NOMO-1 treated with dmso at 0.1 percent for 144 hours (cell line): ENCODE measurements at regions not wholly inside any gene's neighbourhood (a gene's known extent, or its start where the extent isn't known, plus 50 kb on each side); places are given as distances from the start of the nearest gene placed in this dataset.
"Not testable (repeated sequence)": the region's sequence is repeated elsewhere in the genome, so short reads cannot be mapped to it uniquely, and the experiment has no call there.

Experiments used
- DNase-seq: peaks from one replicate; lab custom pipeline; 2025; ENCODE audit not compliant: unreplicated experiment; lab: John Stamatoyannopoulos, UW

DNA sequence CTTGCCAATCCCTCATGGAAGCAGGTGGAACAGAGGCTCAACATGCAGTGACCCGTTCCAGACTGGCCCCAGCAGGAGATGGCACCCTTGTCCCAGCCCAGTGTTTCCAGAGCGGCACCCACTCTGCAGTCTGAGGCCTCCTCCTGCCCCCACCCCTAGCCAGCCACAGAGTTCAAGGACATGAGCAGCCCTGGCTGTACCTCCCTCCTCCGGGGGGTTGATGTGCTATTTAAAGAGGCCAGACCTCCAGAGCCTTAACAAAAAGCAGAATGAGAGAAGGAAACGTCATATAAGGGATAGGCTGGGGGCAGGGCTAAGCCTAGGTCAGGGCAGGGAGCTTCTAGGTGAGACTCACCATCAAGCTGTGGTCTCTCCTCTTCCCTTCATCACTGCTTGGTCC lies 115.7 kb upstream of the NANOS1 start:
- DNase-seq = no peak

DNA sequence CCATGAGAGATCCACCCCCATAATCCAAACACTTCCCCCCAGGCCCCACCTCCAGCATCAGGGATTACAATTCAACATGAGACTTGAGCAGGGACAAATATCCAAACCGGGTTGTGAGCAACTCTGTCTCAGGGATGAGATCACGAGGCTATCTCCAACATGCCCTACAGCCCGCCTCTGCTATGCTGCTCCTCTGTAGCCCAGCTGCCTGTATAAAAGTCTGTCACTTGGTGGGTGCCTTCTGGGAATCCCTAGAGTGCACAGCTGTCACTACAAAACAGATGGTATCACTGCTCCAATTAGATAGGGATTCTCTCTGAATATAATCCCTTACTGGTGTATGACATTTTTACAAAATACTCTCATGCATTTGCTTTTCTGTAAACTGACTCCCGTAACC lies 114.9 kb upstream of the NANOS1 start:
- DNase-seq = no peak

DNA sequence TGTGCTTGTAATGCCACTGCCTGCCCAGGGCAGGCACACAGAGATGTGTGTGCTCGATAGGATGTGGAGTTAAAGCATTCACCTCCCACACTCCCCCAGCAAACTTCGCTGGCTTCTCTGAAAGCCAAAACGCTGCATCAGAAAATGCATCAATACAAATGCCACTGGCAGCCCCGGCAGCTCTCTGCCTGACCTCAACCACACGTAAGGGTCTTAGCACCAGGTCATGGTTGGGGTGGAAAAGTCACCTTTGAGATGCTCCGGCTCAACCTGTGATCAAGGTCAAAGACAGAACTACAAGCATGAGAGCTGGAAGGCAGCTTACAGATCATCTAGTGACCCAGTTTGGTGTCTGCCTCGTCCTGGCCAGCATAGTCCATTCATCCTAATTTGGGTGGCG lies 114.4 kb upstream of the NANOS1 start:
- no peak for DNase-seq

DNA sequence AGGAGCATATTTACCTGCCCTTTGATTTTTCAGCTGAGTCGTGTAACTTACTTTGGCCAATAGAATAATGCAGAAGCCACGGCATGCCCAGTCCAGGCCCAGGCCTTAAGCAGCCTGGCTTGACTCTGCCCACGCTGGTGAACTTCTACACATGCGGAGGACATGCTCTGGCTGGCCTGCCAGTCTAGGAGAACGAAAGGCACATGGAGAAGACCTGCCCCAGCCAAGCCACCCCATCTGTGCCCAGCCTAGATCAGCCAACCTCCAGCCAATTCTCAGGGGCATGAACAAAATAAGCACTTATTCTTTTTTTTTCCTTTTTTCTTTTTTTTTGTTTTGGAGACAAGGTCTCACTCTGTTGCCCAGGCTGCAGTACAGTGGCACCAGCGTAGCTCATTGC lies 112.7 kb upstream of the NANOS1 start:
- DNase-seq = no peak

DNA sequence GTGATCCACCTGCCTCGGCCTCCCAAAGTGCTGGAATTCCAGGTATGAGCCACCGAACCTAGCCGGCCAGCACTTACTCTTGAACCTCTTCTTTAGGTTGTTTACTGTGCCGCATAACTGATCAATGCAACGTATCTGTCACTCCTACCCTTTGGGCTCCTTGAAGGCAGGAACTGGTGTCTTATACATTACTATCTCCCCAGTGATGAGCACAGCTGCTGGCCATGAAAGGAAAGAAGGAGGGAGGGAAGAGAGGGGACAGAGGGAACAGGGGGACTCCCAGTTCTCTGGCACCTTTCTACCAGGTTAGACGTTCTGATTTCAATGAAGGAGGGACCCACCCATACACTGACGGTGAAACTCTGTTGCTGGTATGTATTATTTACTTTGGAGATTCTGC lies 111.8 kb upstream of the NANOS1 start:
- DNase-seq = no peak

DNA sequence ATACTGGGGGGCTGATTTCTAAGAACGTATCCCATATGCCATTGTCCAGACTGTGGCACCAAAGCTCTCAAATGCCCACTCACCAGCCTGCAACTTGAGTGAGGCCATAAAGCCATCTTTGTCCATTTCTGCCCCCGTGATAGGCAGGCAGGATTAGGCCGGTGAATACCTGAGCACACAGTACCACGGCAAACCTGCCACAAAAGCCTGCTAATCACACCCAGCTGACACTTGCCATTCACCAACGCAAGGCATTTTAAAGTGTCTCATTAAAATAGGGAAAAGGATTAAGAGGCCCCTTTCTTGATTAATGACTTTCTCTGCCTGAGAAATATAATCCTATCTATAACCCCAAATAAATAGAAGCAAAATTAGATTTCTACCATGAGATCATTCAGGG lies 111.4 kb upstream of the NANOS1 start:
- DNase-seq = no peak

DNA sequence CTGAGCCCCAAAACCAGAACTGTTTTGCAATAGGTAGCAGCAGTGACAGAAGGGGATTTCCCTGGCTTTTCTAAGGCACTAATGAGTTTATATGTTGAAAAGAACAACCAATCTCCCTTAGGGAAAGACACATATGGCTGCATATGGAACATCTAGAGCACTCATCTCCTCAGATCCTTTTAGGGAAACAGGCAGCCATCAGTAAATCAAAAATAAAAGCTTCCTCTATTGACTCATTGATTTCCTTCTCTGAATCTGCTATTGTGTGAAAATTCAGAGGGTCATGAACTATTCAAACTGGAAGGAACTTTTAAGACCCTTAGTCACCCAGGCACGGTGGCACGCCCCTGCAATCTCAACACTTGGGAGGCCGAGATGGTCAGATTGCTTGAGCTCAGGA lies 110.9 kb upstream of the NANOS1 start:
- no peak for DNase-seq

DNA sequence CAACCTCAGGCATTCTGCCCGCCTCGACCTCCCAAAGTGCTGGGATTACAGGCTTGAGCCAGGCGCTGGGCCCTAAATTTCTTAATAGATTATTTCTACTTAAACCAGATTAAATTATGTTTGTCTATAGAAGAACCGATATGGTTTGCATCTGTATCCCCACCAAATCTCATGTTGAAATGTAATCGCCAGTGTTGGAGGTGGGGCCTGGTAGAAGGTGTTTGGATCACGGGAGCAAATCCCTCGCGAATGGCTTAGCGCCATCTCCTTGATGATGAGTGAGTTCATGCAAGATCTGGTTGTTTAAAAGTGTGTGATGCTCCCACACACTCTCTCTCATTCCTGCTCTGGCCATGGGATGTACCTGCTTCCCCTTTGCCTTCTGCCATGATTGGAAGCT lies 109.3 kb upstream of the NANOS1 start:
- no peak for DNase-seq

DNA sequence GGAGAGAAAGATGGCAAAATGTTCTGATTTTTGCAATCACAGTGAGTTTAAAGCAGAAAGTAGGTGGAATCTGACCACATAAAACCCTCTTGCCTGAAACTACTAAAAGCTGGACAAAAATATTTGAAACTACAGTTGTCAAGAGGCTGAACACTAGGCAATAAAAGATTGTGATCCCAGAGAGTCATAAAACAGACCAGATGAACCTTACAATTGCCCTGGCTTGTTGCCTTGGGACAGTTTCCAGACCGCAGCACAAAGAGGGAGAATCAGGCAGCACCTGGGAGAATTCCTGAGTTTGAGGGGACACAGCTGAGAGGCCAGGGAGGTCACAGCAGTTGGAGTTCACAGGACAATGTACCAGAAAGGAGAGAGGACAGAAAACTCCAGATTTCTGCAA lies 107.3 kb upstream of the NANOS1 start:
- DNase-seq = no peak

DNA sequence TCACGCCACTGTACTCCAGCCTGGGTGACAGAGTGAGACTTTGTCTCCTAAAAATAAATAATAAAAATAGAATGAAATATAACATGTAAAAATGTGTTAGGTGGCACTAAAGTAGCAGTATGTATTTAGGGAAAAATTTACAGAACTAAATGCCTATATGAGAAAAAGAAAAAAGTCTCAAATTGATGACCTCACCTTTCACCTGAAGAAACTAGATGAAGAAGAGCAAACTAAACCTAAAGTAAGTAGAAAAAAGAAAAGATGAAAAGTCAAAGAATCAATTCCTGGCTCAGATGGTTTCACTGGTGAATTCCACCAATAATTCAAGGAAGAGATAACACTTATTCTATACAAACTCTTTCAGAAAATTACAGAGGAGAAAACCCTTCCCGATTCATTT lies 106.5 kb upstream of the NANOS1 start:
- no peak for DNase-seq

DNA sequence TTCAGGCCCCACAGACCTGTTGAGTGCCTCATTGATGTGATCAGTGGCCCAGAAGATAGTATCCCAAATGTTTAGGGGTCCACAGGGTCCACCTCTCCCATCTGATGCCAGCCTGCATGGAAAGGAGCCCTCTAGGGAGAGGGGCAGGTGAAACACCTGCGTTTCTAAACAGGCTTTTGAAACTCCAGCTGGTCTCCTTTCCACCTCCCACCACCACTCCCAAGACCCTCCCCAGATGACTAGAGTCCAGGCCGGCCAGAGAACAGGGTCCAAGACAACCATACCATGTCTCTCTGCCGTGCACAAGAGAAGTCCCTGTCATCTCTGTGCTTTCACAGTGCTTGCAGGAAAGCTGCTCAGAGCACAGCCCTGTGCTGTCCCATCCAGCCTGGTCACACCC lies 105.0 kb upstream of the NANOS1 start:
- DNase-seq = no peak

DNA sequence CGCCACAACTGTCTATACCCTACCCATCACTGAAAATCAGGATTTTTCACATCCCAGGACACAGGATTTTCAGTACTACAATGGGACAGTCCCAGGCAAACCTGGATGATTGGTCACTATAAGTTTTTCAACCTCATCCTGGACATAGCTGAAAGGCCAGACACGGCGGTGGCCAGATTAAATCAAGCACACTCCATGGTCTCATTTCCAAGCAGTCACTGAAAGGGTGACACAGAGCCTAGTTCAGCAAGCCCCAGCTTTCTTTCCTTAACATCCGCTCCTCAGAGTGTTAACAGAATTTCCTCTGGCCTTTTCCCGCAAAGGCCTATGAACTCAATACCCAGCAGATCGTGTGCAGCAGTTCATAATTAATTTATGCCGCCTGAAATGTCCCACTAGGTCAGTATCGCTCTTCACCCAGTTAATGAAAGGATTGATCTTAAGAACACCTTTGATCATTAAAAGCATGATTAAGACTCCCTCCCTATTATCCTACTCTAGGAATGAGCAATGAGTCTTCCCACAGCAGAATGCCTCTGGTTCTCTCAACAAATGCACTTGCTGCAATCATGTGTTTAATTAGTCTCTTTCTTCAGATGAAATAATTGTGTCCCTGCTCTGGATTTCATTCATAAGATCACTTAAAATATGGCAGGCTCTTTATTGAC lies 104.0 kb upstream of the NANOS1 start:
- no peak for DNase-seq

DNA sequence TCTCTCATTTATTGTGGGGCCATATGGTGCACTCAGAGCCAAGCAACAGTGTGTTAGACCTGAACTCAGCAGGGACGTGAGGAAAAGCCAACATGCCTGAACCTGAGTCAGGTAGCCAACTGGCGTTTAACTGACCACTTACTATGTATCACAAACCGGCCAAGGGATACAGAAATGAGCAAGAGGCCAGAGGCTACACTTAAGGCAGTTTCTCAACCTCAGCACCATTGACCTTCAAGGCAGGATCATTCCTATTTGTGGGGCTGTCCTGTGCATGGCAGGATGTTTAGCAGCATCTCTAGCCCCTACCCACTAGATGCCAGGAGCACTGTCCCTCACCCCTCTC lies 103.5 kb upstream of the NANOS1 start:
- DNase-seq = no peak

DNA sequence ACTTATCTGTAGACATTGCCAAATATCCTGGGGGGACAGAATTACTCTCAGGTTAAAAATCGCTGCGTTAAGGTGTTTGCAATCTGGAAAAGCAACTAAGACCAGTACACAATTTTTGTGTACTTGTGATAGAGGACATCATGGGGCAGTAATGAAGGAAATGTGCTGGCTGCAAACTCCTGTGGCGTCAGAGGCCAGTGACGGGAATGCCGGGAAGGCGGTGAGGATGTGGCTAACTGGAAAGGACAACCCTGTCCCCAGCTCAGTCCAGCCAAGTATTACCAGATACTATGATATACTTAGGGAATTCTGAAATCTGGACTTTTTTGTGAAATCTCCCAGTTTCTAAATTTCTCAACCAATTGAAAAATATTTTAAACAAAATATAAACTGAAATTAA lies 103.1 kb upstream of the NANOS1 start:
- no peak for DNase-seq

DNA sequence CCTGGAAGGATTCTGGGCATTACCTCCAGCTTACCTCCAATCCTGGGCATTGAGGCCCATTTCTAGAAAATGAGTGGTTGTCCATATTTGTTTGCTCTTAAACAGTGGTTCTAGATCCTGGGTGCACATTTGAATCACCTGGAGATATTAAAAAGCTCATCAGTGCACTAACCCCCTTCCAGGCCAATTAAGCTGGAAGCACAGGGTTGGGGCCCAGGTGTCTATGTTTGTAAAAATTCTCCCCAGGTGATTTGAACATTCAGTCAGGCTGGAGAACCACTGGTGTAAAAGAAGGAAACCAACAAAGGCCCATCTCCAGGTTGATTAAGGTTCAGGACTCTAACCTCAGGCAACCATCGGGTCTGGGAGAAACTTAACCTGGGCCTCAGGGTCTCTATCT lies 102.6 kb upstream of the NANOS1 start:
- DNase-seq = no peak

DNA sequence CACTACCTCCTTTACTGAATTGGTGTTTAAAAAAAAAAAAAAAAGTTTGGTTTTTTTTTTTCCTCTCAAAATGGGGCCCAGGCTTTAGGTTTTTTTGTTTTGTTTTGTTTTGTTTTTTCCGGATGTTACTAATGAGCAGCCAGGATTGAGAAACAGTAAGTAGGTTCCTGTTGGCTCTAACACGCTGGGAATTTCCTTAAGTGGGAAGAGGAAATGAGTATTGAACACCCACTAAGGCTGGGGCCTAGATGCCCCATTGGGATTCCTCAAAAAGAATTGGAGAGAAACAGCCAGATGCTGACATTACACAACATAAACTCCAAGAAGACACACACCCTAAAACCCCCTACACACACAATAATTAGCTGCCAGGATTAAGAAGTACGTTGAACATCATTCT lies 102.2 kb upstream of the NANOS1 start:
- DNase-seq = no peak

DNA sequence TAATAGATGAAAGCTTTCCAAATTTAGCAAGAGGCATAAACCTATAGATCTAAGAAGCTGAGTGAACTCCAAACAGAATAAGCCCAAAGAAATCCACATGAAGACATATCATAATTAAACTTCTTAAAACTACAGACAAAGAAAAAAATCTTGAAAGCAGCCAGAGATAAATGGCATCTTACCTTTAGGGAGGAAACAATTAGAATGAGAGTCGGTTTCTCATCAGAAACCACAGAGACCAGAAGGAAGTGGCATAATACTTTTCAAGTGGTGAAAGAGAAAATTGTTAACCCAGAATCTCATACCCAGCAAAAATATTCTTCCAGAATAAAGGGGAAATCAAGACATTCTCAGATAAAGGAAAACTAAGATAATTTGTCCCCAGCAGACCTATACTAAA lies 98.9 kb upstream of the NANOS1 start:
- DNase-seq = no peak

DNA sequence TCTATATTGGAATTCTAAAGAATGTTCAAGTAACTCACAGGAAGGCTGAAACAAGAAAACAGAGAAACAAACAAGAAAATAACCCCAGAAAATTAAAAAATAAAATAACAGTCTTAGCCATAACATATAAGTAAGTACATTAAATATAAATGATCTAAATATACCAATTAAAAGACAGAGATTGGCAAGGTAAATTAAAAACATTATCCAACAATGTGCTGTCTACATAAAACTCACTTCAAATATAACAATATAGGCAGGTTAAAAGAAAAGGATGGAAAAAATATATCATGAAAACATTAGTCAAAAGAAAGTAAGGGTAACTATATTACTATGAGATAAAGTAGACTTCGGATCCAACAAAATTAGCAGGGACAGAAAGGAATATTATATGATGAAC lies 98.1 kb upstream of the NANOS1 start:
- DNase-seq = no peak

DNA sequence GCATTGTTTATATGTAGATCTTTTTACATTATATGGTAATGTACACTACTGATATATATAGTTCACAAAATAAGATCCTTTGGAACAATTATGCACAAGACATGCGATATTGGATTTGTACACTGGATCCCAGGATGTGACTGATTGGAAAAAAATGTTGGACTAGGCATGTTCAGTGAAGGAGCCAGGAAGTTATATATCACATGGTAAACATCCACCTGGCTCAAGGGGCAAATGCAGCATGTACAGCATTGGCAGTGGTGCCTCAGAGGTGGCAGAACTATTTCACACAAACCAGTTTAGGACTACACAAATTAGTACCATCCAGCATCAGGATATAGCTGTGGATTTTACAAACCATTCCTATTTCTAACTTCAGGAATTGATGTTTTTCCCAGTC lies 97.4 kb upstream of the NANOS1 start:
- DNase-seq = not testable (repeated sequence)

DNA sequence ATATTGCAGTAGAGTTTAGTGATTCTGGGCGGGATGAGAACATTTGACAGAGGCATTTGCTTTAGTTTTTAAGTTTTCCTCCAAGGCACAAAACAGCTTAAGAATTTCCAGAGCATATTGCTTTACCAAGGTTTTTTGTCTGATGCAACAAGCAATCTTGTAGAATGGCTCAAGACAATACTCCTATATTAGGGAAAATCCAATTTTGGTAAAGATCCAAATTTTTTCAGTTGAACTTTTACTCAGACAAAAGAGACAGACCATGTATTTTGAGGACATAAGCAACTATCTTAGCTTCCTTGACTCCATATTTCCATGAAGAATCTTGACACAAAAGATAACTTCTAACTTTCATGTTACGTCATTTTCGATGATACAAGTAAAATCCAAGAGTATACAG lies 92.3 kb upstream of the NANOS1 start:
- DNase-seq = no peak

DNA sequence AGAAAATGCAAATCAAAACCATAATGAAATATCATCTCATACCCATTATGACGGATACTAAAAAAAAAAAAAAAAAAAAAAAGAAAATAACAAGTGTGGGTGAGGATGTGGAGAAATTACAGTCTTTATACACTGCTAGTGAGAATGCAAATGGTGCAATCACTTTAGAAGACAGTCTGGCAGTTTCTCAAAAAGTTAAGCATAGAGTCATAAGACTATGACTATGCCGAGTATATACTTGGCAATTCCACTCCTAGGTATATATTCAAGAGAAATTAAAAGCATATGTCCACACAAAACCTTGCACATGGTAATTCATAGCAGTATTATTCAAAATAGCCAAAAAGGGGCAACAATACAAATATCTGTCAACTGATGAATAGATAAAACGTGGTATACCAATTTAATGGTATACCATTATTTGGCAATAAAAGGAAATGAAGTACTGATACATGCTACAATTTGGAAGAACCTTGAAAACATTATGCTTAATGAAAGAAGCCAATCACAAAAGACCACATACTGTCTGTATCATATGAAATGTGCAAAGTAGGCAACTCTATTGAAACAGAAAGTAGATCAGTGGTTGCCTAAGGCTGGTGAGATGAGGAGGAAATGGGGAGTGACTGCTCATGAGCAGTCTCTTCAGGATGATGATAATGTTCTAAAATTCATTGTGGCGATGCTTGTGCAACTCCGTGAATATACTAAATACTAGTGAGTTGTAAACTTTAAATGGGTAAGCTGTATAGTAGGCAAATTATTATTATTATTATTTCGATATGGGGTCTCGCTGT lies 90.1 kb upstream of the NANOS1 start:
- DNase-seq = no peak

DNA sequence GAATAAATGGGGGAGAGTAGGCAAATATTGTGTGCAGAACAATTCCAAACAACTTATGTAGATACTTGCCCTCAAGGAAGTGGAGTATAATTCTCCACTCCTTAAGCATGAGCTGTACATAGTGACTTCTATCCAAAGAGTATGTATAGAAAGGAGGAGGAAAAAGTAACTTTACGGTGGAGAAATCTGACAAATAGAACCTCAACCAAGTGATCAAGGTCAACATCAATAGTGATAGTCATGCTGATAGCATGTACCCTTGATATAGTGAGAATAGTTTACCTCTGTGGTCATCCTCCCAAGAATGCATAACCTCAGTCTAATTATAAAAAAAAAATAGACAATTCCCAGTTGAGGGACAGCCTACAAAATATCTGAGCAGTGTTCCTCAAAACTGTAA lies 89.1 kb upstream of the NANOS1 start:
- no peak for DNase-seq

DNA sequence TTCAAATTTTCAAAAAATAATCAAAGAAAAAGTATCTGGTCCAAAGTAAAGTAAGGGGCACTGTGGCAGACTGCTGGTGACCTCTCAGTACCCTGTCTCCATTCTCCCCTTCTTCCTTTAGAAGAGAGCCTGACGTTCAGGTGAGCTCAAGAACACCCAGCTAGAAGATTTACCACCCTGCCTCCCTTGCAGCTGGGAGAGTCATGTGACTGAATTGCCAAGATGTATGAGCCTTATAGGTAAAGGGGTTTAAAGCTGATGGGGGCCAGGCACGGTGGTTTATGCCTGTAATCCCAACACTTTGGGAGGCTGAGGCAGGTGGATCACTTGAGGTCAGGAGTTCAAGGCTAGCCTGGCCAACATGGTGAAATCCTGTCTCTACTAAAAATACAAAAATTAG lies 86.3 kb upstream of the NANOS1 start:
- DNase-seq = no peak
